Gastrocnemius medialis (tissue), 4 donors: ENCODE measurements at regions not wholly inside any gene's neighbourhood (a gene's known extent, or its start where the extent isn't known, plus 50 kb on each side); places are given as distances from the start of the nearest gene placed in this dataset.

Source experiments
- ATAC-seq, 2 donors: fragments of 150-250 bp; one replicate each; pipeline ENCODE4 v1.9.1; 2016
- DNase-seq, 2 donors: peaks; one replicate each; pipeline ENCODE4 v3.0.0-alpha.2; 2019
- H3K27ac ChIP-seq, 4 donors: fragments of 200-600 bp; sonication (generic); 1 replicate in 1 of 4; 2 replicates in 3 of 4; pipeline ENCODE4 v1.5.1; 2016 to 2018; ENCODE audit warnings: mild to moderate bottlenecking in 2 of 4, moderate library complexity in 1 of 4
- H3K27me3 ChIP-seq, 3 donors: fragments of 200-600 bp; sonication (generic) in 2 of 3; 1 replicate in 1 of 3; 2 replicates in 2 of 3; pipeline versions ENCODE4 v1.5.1 to v1.6.0; 2016 to 2019; ENCODE audit warnings: mild to moderate bottlenecking in 1 of 3, moderate library complexity in 1 of 3
- H3K36me3 ChIP-seq, 2 donors: fragments of 200-600 bp; sonication (generic) in 1 of 2; one replicate each; pipeline ENCODE4 v1.5.1; 2017 to 2018
- H3K4me1 ChIP-seq, 2 donors: fragments of 200-600 bp; sonication (generic) in 1 of 2; one replicate each; pipeline ENCODE4 v1.5.1; 2016 to 2017; ENCODE audit warnings: mild to moderate bottlenecking in 2 of 2
- H3K4me3 ChIP-seq, 4 donors: fragments of 200-600 bp; sonication (generic) in 3 of 4; 1 replicate in 1 of 4; 2 replicates in 3 of 4; pipeline ENCODE4 v1.5.1; 2016 to 2019; ENCODE audit warnings: mild to moderate bottlenecking in 2 of 4
- H3K9me3 ChIP-seq, 3 donors: fragments of 200-600 bp; sonication (generic) in 2 of 3; 1 replicate in 1 of 3; 2 replicates in 2 of 3; pipeline ENCODE4 v1.5.1; 2016 to 2019
- CTCF ChIP-seq, 5 experiments: fragments of 450-650 bp in 3 of 5; fragments of 200-600 bp in 2 of 5; sonication (generic) in 2 of 5; IDR thresholded peaks in 4 of 5; conservative IDR thresholded peaks in 1 of 5; 1 replicate in 4 of 5; 2 replicates in 1 of 5; pipeline ENCODE4 v1.5.1; 2016 to 2019; ENCODE audit warnings: antibody characterized with exemption in 5 of 5, mild to moderate bottlenecking in 3 of 5, moderate library complexity in 3 of 5
- POLR2A ChIP-seq, 2 donors: fragments of 450-650 bp; IDR thresholded peaks; one replicate each; pipeline ENCODE4 v1.6.1; 2017; ENCODE audit warnings: antibody characterized with exemption in 2 of 2, mild to moderate bottlenecking in 2 of 2, moderate library complexity in 2 of 2
- in situ Hi-C, 4 donors: fragments of 200-750 bp; cut with MboI; loops; one replicate each; pipeline versions ENCODE4 v1.15.0 to v1.8.0; 2017; ENCODE audit warnings: low sequenced_read_pairs in 4 of 4
- intact Hi-C: fragments of 100-400 bp; cut with DNase I; formaldehyde crosslinking; loops from one replicate; pipeline ENCODE4 v1.15.1; 2023; ENCODE audit warnings: low total_unique reads

- intact Hi-C loops (no loop called here), in situ Hi-C loops (no loop called here)
- TF ChIP-seq POLR2A (IDR thresholded peaks at IDR 0.05) (no peak), CTCF (IDR thresholded peaks at IDR 0.05 in 4 of 5, conservative IDR thresholded peaks at IDR 0.05 in 1 of 5) (no peak)
- H3K9me3 ChIP-seq = no peaks in the 10 kb centered on the region
- no peak for DNase-seq
- no peaks in the 10 kb centered on the region for H3K4me1 ChIP-seq
- ATAC-seq = no peak
- no peak overlapping the region for H3K4me3 ChIP-seq
- no peaks in the 10 kb centered on the region for H3K27me3 ChIP-seq
- H3K27ac ChIP-seq = no peak overlapping the region
- H3K36me3 ChIP-seq = no peaks in the 10 kb centered on the region
Measured at GRCh38 chr12:19967001-19967400, 401.3 kb upstream of the PDE3A start.

- in situ Hi-C loops = no loop called here
- intact Hi-C loops = no loop called here
- ATAC-seq = no peak
- no peaks in the 10 kb centered on the region for H3K27me3 ChIP-seq
- H3K36me3 ChIP-seq = no peaks in the 10 kb centered on the region
- H3K27ac ChIP-seq = no peak overlapping the region
- no peak for DNase-seq
- H3K9me3 ChIP-seq = no peaks in the 10 kb centered on the region
- no peak overlapping the region for H3K4me3 ChIP-seq
- no peak for TF ChIP-seq CTCF (IDR thresholded peaks at IDR 0.05 in 4 of 5, conservative IDR thresholded peaks at IDR 0.05 in 1 of 5)
- TF ChIP-seq POLR2A (IDR thresholded peaks at IDR 0.05) = no peak
- H3K4me1 ChIP-seq = no peaks in the 10 kb centered on the region
Measured at GRCh38 chr12:19967431-19967830, 400.9 kb upstream of the PDE3A start.

GRCh38 chr12:19970116-19970515 is 398.2 kb upstream of the PDE3A start:
- ATAC-seq = no peak
- intact Hi-C loops = no loop called here
- in situ Hi-C loops = no loop called here

GRCh38 chr12:19970821-19971220 is 397.5 kb upstream of the PDE3A start:
- no peaks in the 10 kb centered on the region for H3K27me3 ChIP-seq
- H3K9me3 ChIP-seq = no peaks in the 10 kb centered on the region
- ATAC-seq (no peak), DNase-seq (no peak)
- no peak overlapping the region for H3K4me3 ChIP-seq
- in situ Hi-C loops = no loop called here
- no peaks in the 10 kb centered on the region for H3K36me3 ChIP-seq
- H3K4me1 ChIP-seq = no peaks in the 10 kb centered on the region
- TF ChIP-seq CTCF (IDR thresholded peaks at IDR 0.05 in 4 of 5, conservative IDR thresholded peaks at IDR 0.05 in 1 of 5) (no peak), POLR2A (IDR thresholded peaks at IDR 0.05) (no peak)
- no peak overlapping the region for H3K27ac ChIP-seq
- intact Hi-C loops = no loop called here

More at GRCh38 chr12:19970116-19970515, 398.2 kb upstream of the PDE3A start:
- no peak overlapping the region for H3K27ac ChIP-seq
- TF ChIP-seq POLR2A (IDR thresholded peaks at IDR 0.05) = no peak
- no peak for TF ChIP-seq CTCF (IDR thresholded peaks at IDR 0.05 in 4 of 5, conservative IDR thresholded peaks at IDR 0.05 in 1 of 5)
- no peaks in the 10 kb centered on the region for H3K36me3 ChIP-seq
- H3K4me3 ChIP-seq = no peak overlapping the region
- no peak for DNase-seq
- no peaks in the 10 kb centered on the region for H3K4me1 ChIP-seq
- no peaks in the 10 kb centered on the region for H3K9me3 ChIP-seq
- no peaks in the 10 kb centered on the region for H3K27me3 ChIP-seq
